Epithelial cell of esophagus (primary cell): ENCODE measurements at regions not wholly inside any gene's neighbourhood (a gene's known extent, or its start where the extent isn't known, plus 50 kb on each side); places are given as distances from the start of the nearest gene placed in this dataset.
A peak's percentile ranks its signal among the peaks of the same experiment; 100 is the strongest.

Experiments
- DNase-seq: peaks from one replicate; pipeline ENCODE4 v3.0.0; 2010; ENCODE audit warnings: low read depth
- H3K4me3 ChIP-seq: 2 replicates; pipeline ENCODE4 v1.5.1; 2011; ENCODE audit warnings: mild to moderate bottlenecking, low read length, control low read depth
- TF ChIP-seq, protein P1 (sequence below): IDR thresholded peaks from 2 replicates; pipeline ENCODE4 v1.5.1; 2011; ENCODE audit warnings: low read depth, mild to moderate bottlenecking, low read length, control low read depth, inconsistent platforms; ENCODE audit not compliant: insufficient read depth; ENCODE audit errors: missing control alignments

DNA sequence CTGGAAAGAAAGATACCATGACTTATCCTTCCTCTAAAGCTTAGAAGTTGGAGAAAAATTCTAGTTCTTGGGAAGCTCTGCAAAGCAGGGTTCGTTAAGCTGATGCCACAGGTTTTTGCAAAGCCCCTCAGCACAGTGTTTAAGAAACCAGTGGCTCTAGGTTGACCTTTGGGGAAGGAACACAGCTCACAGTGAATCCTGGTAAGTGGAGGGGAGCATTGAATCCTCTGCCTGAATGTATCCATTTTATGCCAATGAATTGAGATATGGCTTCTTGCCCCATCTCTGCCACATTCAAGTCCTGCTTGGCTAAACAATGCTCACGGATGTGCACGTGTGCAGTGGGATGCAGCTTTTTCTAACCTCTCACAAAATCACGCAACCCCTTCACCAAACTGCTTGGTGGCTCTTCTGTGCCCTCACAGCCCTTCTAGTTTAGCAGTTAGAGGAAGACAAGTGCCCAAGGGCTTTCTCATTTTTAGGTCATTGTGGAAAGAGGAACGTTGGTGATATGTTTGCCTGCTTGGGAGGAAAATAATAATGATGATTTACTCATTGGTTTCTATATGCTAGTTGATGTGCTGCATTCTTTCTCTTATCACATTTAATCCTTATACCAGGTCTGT, 111.3 kb downstream of the DAD1 start:
- H3K4me3 ChIP-seq = no peak overlapping the region
- TF ChIP-seq, protein P1, sequence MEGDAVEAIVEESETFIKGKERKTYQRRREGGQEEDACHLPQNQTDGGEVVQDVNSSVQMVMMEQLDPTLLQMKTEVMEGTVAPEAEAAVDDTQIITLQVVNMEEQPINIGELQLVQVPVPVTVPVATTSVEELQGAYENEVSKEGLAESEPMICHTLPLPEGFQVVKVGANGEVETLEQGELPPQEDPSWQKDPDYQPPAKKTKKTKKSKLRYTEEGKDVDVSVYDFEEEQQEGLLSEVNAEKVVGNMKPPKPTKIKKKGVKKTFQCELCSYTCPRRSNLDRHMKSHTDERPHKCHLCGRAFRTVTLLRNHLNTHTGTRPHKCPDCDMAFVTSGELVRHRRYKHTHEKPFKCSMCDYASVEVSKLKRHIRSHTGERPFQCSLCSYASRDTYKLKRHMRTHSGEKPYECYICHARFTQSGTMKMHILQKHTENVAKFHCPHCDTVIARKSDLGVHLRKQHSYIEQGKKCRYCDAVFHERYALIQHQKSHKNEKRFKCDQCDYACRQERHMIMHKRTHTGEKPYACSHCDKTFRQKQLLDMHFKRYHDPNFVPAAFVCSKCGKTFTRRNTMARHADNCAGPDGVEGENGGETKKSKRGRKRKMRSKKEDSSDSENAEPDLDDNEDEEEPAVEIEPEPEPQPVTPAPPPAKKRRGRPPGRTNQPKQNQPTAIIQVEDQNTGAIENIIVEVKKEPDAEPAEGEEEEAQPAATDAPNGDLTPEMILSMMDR = no peak
- DNase-seq = no peak

DNA sequence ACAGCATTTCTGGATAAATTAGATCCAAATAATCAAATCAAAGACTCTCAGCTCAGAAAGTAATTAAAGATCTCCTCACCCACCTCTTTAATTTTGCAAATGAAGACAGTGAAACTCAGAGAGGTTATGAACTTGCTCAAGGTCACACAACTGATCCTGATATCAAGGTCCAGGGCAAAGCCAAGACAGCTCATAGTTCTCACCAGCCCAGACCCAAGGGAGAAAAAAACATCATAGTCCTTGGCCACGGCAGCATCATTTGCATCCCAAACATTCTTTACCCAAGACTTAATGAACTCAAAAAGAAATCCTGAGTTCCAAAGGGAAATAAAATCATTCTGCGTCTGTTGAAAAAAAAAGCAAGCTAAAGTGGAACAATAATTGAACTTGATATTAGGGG, 112.1 kb downstream of the DAD1 start:
- no peak for DNase-seq
- TF ChIP-seq, protein P1 = no peak
- H3K4me3 ChIP-seq = no peak overlapping the region

DNA sequence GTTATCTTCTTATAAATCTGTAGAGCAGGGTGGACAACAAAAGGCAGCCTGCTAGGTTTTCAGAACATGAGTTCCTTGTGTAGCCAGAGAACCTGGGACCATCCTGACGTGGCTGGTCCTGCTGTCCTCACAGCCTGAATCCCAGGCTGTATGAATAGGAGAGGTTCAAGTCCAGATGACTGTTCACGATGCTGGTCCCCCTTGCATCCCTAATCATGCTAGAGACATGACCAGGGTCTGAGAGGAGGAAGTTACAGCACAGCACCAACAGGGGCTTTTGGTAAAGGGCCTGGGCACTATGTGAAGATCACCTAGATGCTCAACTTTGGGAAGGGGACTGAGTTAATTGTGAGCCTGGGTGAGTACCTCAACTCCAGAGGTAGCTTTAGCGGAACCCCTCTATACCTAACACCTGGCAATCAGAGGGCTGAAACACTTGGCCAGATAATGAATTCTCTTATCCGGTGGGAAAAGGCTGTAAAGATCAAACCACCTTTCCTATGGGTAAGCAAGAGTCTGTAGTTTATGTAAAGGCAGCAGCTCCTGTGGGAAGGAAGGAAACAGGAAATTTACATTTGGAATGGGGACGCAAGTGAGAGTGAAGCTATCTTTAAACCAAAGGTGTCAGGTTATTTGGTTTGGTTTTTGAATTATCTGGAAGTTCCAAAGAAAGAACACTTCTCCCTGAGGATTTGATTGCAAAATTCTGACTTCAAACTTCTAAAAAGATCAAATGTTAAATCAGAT, 112.8 kb downstream of the DAD1 start:
- TF ChIP-seq, protein P1 = no peak
- H3K4me3 ChIP-seq = no peak overlapping the region
- DNase-seq = no peak

DNA sequence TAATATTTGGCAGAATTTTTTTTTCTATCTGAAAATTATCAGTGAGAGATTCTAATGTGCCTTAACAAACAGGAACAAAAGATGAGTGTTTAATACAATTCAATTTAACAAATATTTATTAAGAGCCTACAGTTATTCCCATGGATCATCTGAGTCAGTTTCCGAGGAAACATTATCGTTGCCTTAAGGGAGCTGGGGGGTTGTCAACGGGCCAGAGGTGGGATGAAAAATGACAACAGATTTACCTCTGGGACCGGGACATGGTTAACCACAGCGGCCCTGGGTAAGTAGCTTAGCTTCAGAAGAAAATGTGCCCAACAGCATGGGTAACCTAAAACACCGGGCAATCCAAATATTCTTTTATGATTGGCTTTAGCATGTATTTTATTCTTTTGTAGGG, 113.6 kb downstream of the DAD1 start:
- TF ChIP-seq, protein P1 = no peak
- DNase-seq = no peak
- H3K4me3 ChIP-seq = no peak overlapping the region

DNA sequence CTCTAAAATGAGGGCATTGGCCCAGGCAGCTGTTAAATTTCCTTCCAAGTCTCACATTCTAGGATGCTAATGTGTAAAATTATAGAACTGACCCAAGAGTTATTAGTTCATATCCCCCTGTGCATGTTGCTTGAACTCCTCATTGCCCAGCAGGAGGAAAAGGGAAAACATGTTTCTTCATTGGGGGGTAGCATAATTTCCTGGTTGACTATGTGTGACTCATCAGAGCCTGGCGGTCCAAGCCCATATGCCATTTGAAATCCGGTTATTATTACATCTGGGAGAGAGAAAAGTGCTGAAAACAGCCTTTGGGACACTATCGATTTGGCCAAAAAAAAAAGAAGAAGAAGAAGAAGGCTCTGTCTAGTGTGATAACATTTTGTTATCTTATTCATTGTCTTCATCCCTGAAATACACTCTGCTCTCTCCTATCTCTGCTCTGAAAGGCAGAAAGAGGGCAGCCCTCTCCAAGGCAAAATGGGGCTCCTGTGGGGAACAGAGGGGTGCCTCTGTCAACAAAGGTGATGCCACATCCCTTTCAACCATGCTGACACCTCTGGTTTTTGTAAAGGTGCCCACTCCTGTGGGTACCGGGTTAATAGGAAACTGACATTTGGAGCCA, 114.2 kb downstream of the DAD1 start:
- no peak overlapping the region for H3K4me3 ChIP-seq
- DNase-seq = peak; percentile 49
- TF ChIP-seq, protein P1 = no peak

DNA sequence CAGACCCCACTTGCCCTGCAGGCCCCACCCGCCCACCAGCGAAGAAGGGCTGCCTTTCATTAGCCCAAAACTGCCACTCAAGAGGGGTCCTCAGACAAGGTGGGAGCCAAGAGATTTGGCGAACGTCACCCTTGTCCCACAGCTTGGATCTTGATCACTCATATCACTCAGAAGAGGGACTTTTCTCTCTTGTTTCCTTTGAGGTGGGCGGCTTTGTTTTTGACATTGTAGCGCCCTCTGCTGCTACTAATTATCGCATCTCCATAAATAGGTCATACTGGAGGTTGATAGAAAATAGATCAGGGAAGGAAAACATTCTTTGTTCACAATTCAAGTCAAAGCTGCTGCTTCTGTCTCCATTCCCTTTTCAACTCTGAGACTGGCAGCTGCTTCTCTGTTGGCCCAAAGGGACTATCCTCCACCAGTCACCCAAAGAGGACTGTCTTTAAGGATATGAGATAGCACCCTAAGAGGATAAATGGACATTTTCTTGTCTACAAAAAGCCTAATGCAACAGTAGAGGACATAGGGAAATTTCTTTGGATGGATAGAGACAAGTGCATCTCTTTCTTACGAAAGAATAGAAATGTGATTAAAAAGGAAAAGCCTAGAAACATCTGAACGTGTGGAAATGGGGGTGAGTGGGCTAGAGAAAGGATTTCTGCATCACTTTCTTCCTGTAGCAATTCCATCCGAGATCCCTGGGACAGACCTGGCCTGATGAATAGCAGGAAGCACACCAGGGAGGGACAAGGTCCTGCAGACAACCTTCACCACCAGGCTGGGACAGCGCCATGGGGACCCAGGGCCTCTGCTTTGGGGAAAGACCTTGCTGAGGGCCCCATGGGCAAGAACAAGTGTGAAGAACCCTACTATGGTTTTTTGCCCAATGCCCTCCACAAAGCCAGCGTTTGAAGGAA, 115.8 kb downstream of the DAD1 start:
- DNase-seq = peak; percentile 65
- TF ChIP-seq, protein P1 = peak; percentile 52
- H3K4me3 ChIP-seq = no peak overlapping the region
